ENCODE measurements at regions not wholly inside any gene's neighbourhood (a gene's known extent, or its start where the extent isn't known, plus 50 kb on each side); places are given as distances from the start of the nearest gene placed in this dataset.

DNA sequence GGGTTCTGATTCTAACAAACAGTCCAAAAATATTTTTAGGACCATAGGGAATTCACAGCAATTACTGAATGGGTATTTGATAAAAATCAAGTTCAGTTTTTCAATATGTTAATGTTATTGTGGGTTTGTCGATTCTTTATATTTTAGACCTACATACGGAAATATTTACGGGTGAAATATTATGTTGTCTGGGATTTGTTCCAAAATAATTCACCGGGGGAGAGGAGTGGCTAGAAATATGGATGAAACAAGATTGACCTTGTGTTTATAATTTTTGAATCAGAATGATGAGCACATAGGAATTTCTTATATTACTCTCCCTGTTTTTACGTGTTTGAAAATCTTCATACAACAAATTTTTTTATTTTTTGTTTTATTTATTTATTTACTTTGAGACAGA lies 56.7 kb upstream of the USP1 start:
- no peaks in the 10 kb centered on the region for H3K27me3 ChIP-seq (ENCODE audit: insufficient read depth, low read length)
- H3K4me2 ChIP-seq (ENCODE audit: low read length): no peak overlapping the region
- no peaks in the 10 kb centered on the region for H3K79me2 ChIP-seq (ENCODE audit: control insufficient read depth, insufficient read depth, low read length, poor library complexity)
- no peak overlapping the region for H2BK5ac ChIP-seq (ENCODE audit: low read depth, low read length, poor library complexity)
- H3K9me3 ChIP-seq (ENCODE audit: insufficient read depth, low read depth, low read length): peaks cover 5% of the 10 kb centered on the region
- no peak overlapping the region for H3K14ac ChIP-seq (ENCODE audit: low read length)
- no peak for DNase-seq
- H3K23ac ChIP-seq (ENCODE audit: low read length): no peak overlapping the region
- H3K4me1 ChIP-seq (ENCODE audit: control insufficient read depth in 1 of 2, insufficient read depth in 2 of 2, low read length in 2 of 2): no peaks in the 10 kb centered on the region
- H3K18ac ChIP-seq (ENCODE audit: low read length): no peak overlapping the region
- no peak overlapping the region for H3K27ac ChIP-seq (ENCODE audit: low read depth, low read length)
- no CpG with 5 or more reads among the region's 5 CpGs for WGBS (ENCODE audit: extremely low coverage, insufficient coverage, insufficient read length)
- no peak overlapping the region for H2BK120ac ChIP-seq (ENCODE audit: insufficient read depth, low read length, poor library complexity)
- H4K8ac ChIP-seq (ENCODE audit: low read depth, low read length): no peak overlapping the region
- H2AFZ ChIP-seq (ENCODE audit: insufficient read depth, low read length, poor library complexity): no peak overlapping the region
- no peak overlapping the region for H3K4me3 ChIP-seq (ENCODE audit: low read depth, low read length)
- no peak overlapping the region for H4K12ac ChIP-seq (ENCODE audit: low read depth, low read length)
- no peak overlapping the region for H2AK5ac ChIP-seq (ENCODE audit: low read length)
- H2BK12ac ChIP-seq (ENCODE audit: low read length): no peak overlapping the region
- no peak overlapping the region for H3K4ac ChIP-seq (ENCODE audit: low read depth, low read length)
- H3K9ac ChIP-seq (ENCODE audit: low read length): no peak overlapping the region
- no peak overlapping the region for H4K91ac ChIP-seq (ENCODE audit: low read depth, low read length)
- H3K79me1 ChIP-seq (ENCODE audit: low read length): no peaks in the 10 kb centered on the region
- H3K36me3 ChIP-seq (ENCODE audit: control insufficient read depth in 1 of 2, insufficient read depth in 2 of 2, low read length in 2 of 2): no peaks in the 10 kb centered on the region

DNA sequence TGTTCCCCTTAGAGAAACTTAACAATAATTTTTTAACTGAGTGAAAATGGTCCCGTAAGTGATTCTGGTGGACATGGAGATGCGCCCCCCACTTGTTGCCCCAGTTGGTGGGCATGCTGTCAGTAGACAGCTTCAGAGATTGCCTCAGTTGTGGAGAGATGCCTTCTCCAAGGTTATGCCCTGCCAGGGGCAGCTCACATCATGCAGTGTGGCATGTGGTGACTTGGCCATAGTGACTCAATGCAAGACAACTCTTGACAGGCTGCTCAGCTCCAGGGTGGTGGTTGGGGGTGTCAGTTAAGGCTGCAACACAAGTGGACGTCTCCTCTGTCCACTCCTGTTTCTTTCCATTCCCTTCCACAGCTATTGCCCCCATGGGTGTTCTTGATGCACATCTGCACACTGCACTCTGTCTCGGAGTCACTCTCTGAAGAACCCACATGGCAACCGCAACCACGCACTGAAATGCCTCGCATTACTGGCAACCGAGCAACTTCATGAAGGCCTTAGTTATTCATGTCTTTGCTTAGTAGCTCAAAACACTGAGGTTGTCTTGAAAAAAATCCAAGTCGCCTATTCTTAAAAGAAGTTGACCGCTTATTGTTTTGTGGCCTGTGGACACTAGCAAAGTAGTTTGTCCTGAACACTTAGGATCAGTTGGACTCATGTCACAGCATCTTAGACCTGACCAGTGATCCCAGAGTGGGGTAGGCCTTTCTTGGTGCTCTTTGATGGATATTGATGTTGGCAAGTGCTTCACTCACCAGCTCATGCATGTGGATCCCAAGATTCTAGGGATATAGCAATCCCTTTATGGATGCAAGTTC lies 54.8 kb upstream of the USP1 start:
- H4K8ac ChIP-seq (ENCODE audit: low read depth, low read length): no peak overlapping the region
- peak; percentile 16 to 44 for DNase-seq
- no peak overlapping the region for H2BK12ac ChIP-seq (ENCODE audit: low read length)
- no peak overlapping the region for H3K23ac ChIP-seq (ENCODE audit: low read length)
- H2AK5ac ChIP-seq (ENCODE audit: low read length): no peak overlapping the region
- no peaks in the 10 kb centered on the region for H3K27me3 ChIP-seq (ENCODE audit: insufficient read depth, low read length)
- H3K27ac ChIP-seq (ENCODE audit: low read depth, low read length): no peak overlapping the region
- H2AFZ ChIP-seq (ENCODE audit: insufficient read depth, low read length, poor library complexity): no peak overlapping the region
- H3K4me1 ChIP-seq (ENCODE audit: control insufficient read depth in 1 of 2, insufficient read depth in 2 of 2, low read length in 2 of 2): peaks cover 0 to 2% of the 10 kb centered on the region in 2 experiments
- no peaks in the 10 kb centered on the region for H3K36me3 ChIP-seq (ENCODE audit: control insufficient read depth in 1 of 2, insufficient read depth in 2 of 2, low read length in 2 of 2)
- H3K9ac ChIP-seq (ENCODE audit: low read length): no peak overlapping the region
- no peak overlapping the region for H3K4ac ChIP-seq (ENCODE audit: low read depth, low read length)
- no peaks in the 10 kb centered on the region for H3K79me1 ChIP-seq (ENCODE audit: low read length)
- H3K14ac ChIP-seq (ENCODE audit: low read length): no peak overlapping the region
- H3K79me2 ChIP-seq (ENCODE audit: control insufficient read depth, insufficient read depth, low read length, poor library complexity): no peaks in the 10 kb centered on the region
- WGBS (ENCODE audit: extremely low coverage, insufficient coverage, insufficient read length): no CpG with 5 or more reads among the region's 10 CpGs
- no peak overlapping the region for H4K91ac ChIP-seq (ENCODE audit: low read depth, low read length)
- H3K18ac ChIP-seq (ENCODE audit: low read length): no peak overlapping the region
- H2BK5ac ChIP-seq (ENCODE audit: low read depth, low read length, poor library complexity): no peak overlapping the region
- no peak overlapping the region for H2BK120ac ChIP-seq (ENCODE audit: insufficient read depth, low read length, poor library complexity)
- no peak overlapping the region for H4K12ac ChIP-seq (ENCODE audit: low read depth, low read length)
- H3K4me3 ChIP-seq (ENCODE audit: low read depth, low read length): no peak overlapping the region
- peaks cover 5% of the 10 kb centered on the region for H3K9me3 ChIP-seq (ENCODE audit: insufficient read depth, low read depth, low read length)
- H3K4me2 ChIP-seq (ENCODE audit: low read length): no peak overlapping the region

DNA sequence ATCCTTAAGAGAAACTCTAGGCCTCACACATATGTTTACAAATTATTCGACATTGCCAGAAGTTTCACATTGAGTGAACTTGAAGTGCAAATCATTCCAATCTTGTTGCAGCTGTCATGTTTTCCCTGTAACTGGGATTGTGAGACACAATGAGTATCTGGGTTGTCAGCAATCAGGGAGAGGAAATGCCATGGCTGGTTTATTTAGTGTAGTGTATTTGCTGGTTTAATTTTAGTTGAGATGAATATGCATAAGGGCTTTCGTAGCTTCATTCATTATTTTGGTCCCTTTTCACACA lies 54.2 kb upstream of the USP1 start:
- Histone ChIP-seq H3K9ac (ENCODE audit: low read length) (no peak overlapping the region), H4K12ac (ENCODE audit: low read depth, low read length) (no peak overlapping the region), H3K23ac (ENCODE audit: low read length) (no peak overlapping the region), H3K4ac (ENCODE audit: low read depth, low read length) (no peak overlapping the region), H2BK12ac (ENCODE audit: low read length) (no peak overlapping the region), H4K8ac (ENCODE audit: low read depth, low read length) (no peak overlapping the region), H3K79me1 (ENCODE audit: low read length) (no peaks in the 10 kb centered on the region), H3K36me3 (ENCODE audit: control insufficient read depth in 1 of 2, insufficient read depth in 2 of 2, low read length in 2 of 2) (no peaks in the 10 kb centered on the region), H3K4me2 (ENCODE audit: low read length) (no peak overlapping the region), H3K14ac (ENCODE audit: low read length) (no peak overlapping the region), H3K79me2 (ENCODE audit: control insufficient read depth, insufficient read depth, low read length, poor library complexity) (no peaks in the 10 kb centered on the region), H3K27ac (ENCODE audit: low read depth, low read length) (no peak overlapping the region), H3K4me1 (ENCODE audit: control insufficient read depth in 1 of 2, insufficient read depth in 2 of 2, low read length in 2 of 2) (peaks cover 0 to 2% of the 10 kb centered on the region in 2 experiments), H3K18ac (ENCODE audit: low read length) (no peak overlapping the region), H2BK120ac (ENCODE audit: insufficient read depth, low read length, poor library complexity) (no peak overlapping the region), H3K4me3 (ENCODE audit: low read depth, low read length) (no peak overlapping the region), H3K27me3 (ENCODE audit: insufficient read depth, low read length) (no peaks in the 10 kb centered on the region), H3K9me3 (ENCODE audit: insufficient read depth, low read depth, low read length) (peaks cover 2% of the 10 kb centered on the region), H2AFZ (ENCODE audit: insufficient read depth, low read length, poor library complexity) (no peak overlapping the region), H2AK5ac (ENCODE audit: low read length) (no peak overlapping the region), H4K91ac (ENCODE audit: low read depth, low read length) (no peak overlapping the region), H2BK5ac (ENCODE audit: low read depth, low read length, poor library complexity) (no peak overlapping the region)
- no CpG with 5 or more reads among the region's 2 CpGs for WGBS (ENCODE audit: extremely low coverage, insufficient coverage, insufficient read length)
- DNase-seq: no peak

DNA sequence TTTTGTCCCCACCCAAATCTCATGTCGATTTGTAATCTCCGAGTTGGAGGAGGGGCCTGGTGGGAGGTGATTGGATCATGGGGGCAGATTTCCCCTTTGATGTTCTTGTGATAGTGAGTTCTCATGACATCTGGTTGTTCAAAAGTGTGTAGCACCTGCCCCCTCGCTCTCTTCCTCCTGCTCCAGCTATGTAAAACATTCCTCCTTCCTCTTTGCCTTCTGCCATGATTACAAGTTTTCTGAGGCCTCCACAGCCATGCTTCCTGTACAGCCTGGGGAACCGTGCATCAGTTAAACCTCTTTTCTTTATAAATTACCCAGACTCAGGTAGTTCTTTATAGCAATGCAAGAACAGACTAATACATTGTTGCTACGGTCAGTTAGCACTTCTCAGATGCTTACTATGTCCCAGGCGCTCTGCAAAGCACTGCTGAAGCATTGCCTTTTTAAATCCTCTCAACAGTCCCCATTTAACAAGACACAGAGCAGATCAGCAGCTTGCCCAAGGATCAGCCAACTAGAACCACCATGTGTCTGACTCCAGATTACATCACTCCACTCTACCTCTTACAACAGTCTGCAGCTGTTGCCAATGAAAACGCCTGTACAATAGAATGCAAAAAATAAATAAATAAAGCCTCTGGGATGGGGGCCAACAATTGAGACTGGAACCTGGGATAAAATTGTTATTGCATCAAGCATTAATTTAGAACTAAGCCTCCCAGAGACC lies 52.4 kb upstream of the USP1 start:
- Histone ChIP-seq H3K4me3 (ENCODE audit: low read depth, low read length) (no peak overlapping the region), H3K36me3 (ENCODE audit: control insufficient read depth in 1 of 2, insufficient read depth in 2 of 2, low read length in 2 of 2) (no peaks in the 10 kb centered on the region), H4K91ac (ENCODE audit: low read depth, low read length) (no peak overlapping the region), H3K14ac (ENCODE audit: low read length) (no peak overlapping the region), H2AK5ac (ENCODE audit: low read length) (no peak overlapping the region), H3K79me1 (ENCODE audit: low read length) (no peaks in the 10 kb centered on the region), H3K9me3 (ENCODE audit: insufficient read depth, low read depth, low read length) (peaks cover 2% of the 10 kb centered on the region), H3K4ac (ENCODE audit: low read depth, low read length) (no peak overlapping the region), H2BK5ac (ENCODE audit: low read depth, low read length, poor library complexity) (no peak overlapping the region), H3K4me2 (ENCODE audit: low read length) (no peak overlapping the region), H4K8ac (ENCODE audit: low read depth, low read length) (no peak overlapping the region), H4K12ac (ENCODE audit: low read depth, low read length) (no peak overlapping the region), H2BK120ac (ENCODE audit: insufficient read depth, low read length, poor library complexity) (no peak overlapping the region), H2BK12ac (ENCODE audit: low read length) (no peak overlapping the region), H3K9ac (ENCODE audit: low read length) (no peak overlapping the region), H2AFZ (ENCODE audit: insufficient read depth, low read length, poor library complexity) (no peak overlapping the region), H3K4me1 (ENCODE audit: control insufficient read depth in 1 of 2, insufficient read depth in 2 of 2, low read length in 2 of 2) (peaks cover 0 to 2% of the 10 kb centered on the region in 2 experiments), H3K27ac (ENCODE audit: low read depth, low read length) (no peak overlapping the region), H3K18ac (ENCODE audit: low read length) (no peak overlapping the region), H3K23ac (ENCODE audit: low read length) (no peak overlapping the region), H3K27me3 (ENCODE audit: insufficient read depth, low read length) (no peaks in the 10 kb centered on the region), H3K79me2 (ENCODE audit: control insufficient read depth, insufficient read depth, low read length, poor library complexity) (no peaks in the 10 kb centered on the region)
- WGBS (ENCODE audit: extremely low coverage, insufficient coverage, insufficient read length): no CpG with 5 or more reads among the region's 7 CpGs
- peak in 1 of 2 donors; percentile 15 for DNase-seq

All from trophoblast cell (in vitro differentiated cells and primary cell).